HG02763 (cell line): ENCODE measurements at regions not wholly inside any gene's neighbourhood (a gene's known extent, or its start where the extent isn't known, plus 50 kb on each side); places are given as distances from the start of the nearest gene placed in this dataset.

Source experiments
- ATAC-seq: cut with Tn5 transposase; IDR thresholded peaks from one replicate; pipeline ENCODE4 v1.9.1; 2021; ENCODE audit warnings: mild to moderate bottlenecking, moderate library complexity; ENCODE audit not compliant: unreplicated experiment

DNA sequence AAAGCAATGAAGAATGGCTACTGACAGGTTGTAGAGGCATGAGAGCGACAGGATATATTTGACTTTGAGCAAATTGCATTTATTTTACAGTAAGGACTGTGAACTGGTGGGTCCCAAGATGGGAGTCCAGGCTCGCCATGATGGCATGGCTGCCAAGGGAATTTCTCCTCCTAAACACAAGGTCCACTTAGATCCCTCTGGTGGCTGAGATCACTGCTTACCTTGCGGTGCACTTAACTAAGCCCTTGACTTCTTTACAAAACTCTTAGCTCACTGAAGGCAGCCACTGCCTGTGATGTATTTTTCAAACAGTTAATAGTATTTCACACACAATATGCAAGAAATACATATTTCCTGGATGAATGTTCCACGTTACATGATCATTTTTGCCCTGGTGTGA, 50.3 kb upstream of the SORBS2 start:
- ATAC-seq = no peak

DNA sequence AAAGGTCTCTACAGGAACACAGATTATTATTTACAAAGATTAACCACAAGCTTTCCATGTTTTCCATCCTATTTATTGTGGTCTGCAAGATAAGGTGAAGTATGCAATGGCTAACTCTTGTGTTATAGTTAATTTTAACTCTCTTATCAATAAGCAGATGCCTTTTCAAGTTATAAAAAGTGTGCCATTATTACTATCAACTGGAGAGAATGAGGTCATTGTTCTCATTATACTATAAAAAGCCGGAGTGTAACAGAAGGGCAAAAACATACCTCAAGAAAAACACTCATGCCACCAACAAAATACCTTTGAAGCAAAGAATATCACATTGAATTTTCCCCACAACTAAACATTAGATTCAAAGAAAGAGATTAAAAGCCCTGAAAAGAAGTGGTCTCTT, 52.0 kb upstream of the SORBS2 start:
- ATAC-seq = no peak

DNA sequence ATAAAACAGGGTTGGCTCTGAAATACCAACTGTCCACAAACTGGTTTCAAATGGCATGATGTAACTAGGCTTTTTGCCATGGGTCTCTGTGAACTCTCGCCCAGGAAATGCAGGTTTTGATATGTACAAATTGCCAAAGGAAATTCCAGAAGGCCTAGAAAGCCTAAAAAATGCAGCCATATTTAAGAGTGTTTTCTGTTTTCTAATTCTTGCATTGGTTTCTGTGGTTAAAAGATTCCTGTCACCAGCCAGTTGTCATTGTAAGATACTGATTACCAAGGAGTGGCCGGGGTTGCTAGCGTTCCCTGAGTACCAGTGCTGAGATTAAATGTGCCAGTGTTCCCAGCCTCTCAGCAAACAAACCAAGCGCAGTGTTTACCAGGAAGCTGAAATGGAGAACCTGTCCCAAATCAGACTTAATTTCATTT, 53.9 kb upstream of the SORBS2 start:
- no peak for ATAC-seq

DNA sequence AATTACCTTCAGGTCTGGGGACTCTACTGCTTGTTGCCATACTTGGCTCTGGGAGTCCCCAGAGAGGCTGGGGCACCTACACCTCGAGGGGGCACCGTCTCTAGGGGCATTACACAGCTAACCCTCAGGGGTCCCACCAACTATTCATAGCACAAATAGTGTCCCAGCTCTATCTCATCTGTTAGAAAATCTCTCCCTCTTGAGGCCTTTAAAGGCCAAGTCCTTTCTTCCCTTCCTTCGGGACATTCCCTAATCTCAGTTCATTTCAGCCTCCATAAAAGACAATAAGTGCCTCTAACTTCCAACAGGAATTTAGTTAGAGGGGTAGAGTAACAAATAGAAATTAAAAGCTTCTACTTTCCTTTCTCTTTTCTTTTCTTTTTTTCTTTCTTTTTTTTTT, 55.8 kb upstream of the SORBS2 start:
- no peak for ATAC-seq

DNA sequence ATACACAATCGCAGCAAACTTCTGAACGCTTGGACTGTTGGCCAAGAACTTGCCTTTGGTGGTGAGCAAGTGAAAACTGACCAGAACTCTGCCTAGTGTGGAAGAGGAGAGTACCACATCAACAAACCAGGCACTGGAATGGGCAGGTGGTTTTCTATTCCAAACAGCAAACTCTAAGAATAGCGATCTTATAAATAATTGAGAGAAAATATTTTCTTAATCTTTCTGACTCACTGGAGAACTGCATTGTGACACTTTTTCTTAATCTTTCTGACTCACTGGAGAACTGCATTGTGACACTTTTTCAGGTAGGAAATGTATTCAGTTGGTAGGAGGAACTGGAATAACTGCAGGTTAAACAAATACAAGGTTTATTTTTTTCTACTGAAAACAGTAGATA, 57.0 kb upstream of the SORBS2 start:
- no peak for ATAC-seq

DNA sequence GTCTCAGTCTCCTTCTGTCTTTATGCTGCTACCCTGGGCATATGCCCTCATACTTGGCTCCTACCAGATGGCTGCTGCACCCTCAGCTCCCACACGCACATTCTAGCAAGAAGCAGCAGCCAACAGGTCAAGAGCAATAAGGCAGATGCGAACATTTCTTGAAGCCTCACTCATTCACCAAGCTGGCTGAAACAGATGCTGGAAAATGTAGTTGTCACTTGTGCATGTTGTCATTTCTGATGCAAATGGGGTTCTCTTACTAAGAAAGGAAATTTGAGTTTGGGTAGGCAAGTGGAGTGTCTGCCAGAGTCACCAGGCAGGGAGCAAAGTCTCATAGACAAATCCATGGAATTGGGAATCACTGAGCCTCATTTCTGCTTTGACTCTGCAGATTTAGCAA, 57.4 kb upstream of the SORBS2 start:
- no peak for ATAC-seq

DNA sequence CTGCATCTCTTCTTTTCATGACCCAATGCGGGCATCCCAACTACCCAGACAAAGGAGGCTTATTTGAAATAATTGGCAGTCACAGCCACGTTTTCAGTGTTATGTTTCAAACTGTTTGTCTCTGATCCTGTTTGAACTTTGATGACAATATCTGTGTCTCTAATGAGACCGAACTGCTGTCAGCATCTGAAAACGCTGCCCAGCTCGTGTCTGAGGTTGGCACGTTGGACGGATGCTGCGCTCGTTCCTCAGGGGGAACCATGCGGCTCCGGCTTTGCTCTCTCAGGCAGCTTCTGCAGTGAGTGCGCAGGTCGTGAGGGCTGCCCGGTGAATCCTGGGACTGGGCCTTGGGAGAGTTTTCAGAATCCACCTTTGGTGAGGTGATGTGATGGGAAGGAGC, 58.4 kb upstream of the SORBS2 start:
- ATAC-seq = no peak

DNA sequence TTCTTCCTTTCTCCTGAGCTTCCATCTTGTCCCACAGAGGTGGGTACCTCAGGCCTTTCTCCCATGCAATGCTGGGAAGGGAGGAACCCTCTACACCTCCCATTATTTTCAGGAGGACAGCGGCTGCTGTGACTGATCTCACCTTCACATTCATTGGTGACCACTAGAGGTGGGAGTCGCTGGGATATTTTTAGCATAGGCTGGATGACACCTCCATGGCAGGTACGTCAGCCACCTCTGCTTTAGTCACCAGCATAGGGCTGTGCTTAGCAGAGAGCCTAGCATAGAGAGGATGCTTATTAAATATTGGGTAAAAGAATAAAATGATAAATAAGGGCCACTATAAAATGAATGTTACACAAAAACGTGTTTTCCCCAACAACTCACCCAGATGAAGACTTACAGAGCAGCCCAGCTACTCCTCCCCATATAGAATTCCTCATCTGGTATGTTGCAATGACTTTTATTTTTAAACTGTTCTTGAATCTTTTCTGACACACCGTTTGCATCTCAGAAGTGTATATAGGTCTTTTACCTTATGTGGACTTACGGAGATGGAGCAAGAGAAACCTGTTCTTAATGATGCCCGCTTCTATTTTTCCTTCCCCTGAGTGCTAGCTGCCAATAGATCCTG, 60.9 kb upstream of the SORBS2 start:
- no peak for ATAC-seq

DNA sequence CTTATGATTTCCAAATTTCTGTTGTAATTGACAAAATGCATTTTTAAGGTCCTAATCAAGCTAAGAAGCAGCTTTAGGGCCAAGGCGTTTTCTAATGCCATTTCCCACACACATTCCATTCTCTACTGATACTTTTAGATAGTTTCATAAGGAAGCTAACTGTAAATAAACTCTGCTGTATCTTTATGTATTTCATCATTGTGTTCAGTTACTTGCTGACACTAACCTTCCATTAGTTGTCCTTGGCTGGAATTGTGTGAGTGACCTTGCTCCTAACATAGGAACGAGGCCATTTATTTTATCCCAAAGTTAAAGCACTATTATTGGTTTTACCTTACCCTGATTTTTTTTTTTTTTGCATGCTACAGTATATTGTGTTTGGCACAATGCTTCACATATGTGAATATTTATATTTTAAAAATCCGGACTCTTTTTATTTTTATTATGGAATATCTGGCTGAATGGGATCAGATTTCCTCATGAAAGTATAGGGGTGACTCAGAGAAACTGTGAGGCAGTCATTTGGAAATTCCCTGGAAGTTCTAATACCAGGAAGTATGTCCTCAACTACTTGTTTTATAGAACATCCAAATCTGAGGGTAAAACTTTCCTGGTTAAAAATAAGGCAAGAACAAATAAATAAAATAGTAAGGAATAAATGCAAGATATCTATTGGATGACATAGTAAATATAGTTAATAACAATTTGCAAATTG, 62.7 kb upstream of the SORBS2 start:
- no peak for ATAC-seq

DNA sequence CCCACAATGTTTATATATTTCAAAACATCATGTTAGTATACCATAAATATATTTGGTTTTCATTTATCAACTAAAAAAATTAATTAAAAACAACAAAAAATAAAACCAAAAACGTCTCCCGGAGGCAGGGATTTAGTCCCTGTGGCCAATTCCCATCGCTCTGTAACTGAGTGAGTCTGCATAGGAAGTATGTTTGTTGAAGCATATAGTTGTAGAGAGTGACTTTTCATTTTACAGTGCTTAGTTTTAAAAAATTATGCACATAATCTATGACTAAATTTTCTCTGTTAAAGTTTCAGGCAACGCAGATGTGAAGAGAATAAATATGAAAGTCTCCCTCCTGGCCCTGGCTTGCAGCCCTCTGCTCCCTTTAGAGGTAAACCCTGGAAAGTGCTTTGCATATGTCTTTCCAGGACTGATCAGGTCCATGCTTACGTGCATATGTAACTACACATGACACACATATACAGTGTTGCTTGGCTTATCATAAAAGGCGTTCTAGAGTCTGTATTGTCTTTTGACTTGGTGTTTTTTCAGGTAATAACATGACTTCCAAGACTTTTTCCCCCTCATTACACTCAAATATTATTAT, 63.4 kb upstream of the SORBS2 start:
- ATAC-seq = no peak

DNA sequence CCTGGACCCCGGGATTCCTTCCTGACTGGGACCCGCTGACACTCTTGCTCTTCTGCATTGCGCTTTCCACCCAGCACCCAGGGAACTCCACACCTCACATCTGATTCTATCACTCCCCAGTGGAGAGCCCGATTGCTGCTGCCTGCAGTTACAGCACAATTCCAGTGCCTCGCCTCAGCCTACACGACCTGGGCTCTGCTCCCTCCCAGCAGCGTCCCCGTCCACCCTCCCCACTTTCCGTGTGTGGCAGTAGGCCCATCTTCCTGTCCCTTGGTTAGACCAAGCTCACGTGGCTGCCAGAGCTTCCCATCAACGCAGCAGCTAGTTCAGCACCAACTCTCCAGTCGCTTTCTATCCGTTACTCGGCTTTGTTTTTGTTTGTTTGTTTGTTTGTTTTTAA, 66.6 kb upstream of the SORBS2 start:
- ATAC-seq = no peak

DNA sequence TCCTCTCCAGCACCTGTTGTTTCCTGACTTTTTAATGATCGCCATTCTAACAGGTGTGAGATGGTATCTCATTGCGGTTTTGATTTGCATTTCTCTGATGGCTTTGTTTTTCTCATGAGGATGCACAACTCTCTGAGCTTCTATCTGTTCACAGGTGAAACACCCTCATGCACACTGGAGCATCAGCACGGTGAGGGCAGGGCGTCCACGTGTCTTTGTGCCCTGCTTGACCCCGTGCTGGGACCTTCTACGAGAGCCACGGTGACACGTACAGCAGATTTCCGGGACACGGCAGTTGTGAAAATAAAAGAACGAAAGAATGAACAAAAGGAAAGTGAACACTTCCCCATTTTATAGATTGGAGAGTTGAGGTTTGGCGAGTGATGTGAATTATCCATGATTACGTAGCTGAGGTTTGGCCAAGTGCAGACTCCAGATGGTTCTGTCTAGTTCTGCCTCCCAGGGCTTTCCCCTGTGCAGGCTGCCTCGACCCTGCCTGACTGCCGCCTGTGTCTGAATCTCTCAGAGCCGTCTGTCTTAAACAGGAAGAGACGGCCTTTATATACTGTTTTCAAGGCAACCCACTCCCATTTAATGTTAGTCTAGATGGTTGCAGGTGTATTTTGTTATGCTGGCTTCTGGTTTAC, 67.8 kb upstream of the SORBS2 start:
- no peak for ATAC-seq

DNA sequence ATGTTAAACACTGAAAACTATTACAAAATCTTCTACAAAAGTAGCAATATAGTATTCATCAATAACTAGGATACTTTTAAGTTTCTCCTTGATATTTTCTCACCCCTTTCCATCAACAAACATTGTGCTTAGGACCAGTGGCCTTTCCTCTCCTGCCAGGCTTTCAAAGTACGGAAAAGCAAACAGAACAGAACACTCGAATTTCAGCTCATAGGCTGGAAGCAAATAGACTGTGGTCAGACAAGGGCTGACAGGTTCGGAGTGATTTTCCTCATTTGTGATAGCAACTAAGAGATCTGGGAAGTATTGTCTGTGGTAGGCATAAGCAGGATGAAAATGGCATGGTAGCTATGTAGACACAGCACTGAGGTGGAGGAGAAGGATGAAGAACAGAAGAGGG, 68.6 kb upstream of the SORBS2 start:
- ATAC-seq = no peak

DNA sequence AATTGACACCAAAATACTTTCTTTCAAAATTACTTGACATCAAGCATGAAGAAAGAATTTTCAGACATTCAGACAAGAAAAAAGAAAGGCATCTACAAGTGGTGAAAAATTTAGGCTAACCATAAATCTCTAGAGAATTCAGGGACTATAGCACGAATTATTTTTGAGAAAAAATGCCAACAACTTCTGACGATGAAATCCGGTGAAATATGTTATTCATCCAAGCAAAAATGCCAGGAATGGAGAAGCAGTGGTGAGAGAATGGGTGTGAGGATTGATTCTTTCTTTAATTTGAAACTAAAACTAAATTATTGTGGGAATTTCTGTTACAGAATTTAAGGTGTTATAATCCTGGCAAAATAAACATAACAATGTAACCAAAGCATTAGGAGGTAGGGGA, 69.4 kb upstream of the SORBS2 start:
- ATAC-seq = no peak

DNA sequence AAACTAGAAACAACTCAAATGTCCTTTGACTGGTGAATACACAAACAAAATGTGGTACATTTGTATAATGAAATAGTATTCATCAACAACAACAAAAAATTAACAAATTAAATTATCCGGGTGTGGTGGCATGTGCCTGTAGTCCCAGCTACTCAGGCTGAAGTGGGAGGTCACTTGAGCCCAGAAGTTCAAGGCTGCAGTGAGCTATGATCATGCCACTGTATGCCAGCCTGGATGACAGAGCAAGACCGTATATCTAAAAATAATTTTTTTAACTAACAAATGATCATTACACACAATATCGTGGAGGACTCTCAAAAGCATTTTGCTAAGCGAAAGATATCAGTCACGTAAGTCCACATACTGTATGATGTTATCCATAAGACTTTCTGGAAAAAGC, 71.6 kb upstream of the SORBS2 start:
- ATAC-seq = no peak

DNA sequence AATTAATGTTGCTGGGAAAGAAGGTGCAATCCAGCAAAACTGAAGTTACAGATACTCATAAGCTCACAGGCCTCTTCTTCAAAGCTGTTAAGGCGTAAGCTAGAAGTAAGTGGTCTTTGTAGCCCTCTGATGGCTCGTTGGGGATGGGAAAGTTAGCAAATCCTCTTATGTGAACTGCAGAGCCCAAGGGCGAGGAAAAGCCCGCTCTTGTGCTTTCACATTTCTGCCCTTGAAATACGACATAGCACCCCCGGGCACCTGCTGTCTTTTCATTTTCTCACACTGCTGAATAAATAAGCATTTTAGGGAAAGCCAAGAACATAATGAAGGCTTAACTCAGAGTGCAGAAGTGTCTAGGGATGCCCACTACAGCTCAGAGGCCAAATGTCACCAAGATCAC, 73.1 kb upstream of the SORBS2 start:
- no peak for ATAC-seq

DNA sequence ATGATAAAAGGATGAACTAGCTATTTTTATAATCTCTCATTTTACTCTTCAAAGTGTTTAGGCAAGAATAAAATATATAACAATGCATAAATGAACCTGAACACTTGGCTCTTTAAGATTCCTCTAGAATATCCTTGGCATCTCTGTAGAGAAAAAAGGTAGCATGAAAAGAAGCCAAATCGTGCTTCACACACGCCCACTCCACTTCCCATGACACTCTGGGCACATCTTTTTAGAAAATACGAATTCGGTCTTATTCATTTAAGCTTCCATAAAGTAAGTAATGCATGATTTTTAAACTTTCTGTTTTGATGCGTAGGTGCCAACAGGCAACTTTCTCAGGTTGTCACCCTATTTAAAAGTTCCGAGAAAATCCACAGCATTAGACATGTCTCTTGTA, 73.6 kb upstream of the SORBS2 start:
- ATAC-seq = no peak

DNA sequence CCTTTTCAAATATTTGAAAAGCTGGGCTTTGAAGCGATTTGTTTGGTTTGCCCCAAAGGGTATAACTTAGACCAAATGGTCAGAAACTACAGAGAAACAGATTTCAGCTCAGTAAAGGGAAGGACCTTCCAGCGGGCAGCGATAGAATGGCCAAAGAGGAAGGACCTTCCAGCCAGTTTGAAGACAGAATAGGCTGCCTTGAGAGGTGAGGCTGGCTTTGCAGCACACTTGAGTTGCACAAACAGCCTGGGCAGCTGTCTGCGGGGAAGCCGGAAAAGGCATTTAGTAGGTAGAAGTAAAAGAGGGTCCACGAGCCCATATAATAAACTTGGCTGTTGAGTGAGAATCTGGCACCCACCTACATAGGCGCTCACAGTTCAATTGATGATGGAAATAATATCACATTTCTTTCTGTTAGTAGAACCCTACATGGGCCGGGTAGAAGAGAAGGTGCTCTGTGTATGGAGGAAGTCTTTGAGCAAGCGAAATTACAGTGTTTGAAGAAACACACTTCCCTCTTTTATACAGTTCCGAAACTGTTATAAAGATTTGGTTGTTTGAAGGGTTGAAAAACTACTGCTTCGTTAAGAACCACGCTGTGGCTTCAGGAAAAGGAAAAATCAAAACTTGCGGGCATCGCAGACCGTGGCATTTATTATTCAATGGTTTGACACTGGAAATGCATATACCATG, 75.0 kb upstream of the SORBS2 start:
- ATAC-seq = no peak

DNA sequence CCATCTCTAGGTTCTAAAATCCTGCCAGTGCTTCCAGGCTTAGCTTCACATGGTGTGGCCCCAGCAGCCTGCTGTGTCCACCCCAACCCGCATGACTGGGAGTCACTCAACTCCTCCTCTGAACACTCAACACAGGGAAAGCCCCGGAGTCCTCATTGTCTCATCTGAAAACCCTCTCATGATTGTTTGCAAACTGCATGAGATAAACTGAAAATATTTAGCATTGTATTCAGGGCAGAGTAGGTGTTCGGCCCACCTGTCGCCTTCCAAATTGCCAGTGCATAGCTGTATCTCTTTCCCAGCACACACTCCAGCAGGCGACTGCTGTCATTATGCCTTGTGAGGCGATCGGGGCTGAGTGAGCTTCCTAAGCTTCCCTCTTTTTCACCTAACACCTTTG, 76.7 kb upstream of the SORBS2 start:
- no peak for ATAC-seq

DNA sequence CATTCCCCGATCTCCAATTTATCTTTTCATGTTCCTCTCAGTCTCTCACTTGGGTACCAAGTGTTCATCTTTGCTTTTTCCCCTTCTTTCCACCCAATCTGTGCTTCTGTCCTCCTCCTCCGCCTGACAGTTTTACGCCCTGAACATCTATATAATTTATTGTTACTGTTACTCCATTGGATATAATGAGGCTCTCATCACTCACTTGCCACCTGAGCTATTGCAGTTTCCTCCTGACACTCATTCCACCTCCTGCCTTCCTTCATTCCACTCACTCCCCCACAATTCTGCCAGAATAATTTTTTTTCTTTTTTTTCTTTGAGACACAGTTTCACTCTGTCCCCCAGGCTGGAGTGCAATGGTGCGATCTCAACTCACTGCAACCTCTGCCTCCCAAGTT, 77.6 kb upstream of the SORBS2 start:
- no peak for ATAC-seq

DNA sequence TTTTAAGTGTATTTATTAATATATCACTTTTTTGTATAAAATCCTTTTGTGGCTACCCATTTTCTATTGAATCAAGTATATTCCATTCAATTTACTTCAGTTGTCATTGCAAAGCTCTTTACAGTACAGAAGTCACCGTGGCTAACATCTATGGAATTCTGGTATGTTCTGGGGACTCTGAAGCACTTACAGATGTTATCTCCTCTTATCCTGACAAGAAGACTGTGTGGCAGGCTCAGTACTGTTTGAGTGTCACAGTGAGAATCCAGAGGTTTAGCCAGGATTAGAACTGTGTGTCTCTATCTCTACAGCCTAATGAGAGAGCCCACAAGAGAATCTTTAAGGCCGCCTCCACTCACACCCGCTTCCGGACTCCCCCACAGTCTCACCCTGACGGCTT, 78.2 kb upstream of the SORBS2 start:
- no peak for ATAC-seq

DNA sequence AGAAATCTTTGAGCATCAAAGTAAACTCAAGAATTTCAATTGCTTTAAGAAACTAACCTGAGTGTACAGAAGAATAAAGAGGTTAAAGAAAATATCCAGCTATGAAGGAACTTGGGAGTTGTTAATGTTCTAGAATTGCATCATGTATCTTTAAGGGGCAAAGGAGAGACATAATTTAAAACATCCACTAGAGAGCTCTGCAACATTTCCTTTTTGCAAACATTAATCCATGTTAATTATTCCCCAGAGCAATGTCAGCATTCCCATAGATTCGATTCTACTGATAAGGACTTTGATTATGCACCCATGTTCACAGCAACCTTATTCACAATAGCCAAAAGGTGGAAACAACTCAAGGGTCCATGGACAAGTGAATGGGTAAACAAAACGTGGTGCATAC, 80.2 kb upstream of the SORBS2 start:
- ATAC-seq = no peak
